ENCODE measurements at regions not wholly inside any gene's neighbourhood (a gene's known extent, or its start where the extent isn't known, plus 50 kb on each side); places are given as distances from the start of the nearest gene placed in this dataset.

- DNase-seq, result no peak
Measured at GRCh38 chr17:69900101-69900500, 174.9 kb upstream of the KCNJ16 start.

- DNase-seq, result no peak
Measured at GRCh38 chr17:69900829-69901228, 174.2 kb upstream of the KCNJ16 start.

- DNase-seq, result no peak
Measured at GRCh38 chr17:69906306-69906705, 168.7 kb upstream of the KCNJ16 start.

GRCh38 chr17:69907132-69907847 lies 167.7 kb upstream of the KCNJ16 start:
- DNase-seq, result no peak

- DNase-seq, result peak; percentile 44
Measured at GRCh38 chr17:69908626-69909368, 166.2 kb upstream of the KCNJ16 start.

GRCh38 chr17:69909389-69909788 lies 165.6 kb upstream of the KCNJ16 start:
- no peak for DNase-seq

GRCh38 chr17:69912805-69913204 lies 162.2 kb upstream of the KCNJ16 start:
- DNase-seq, result peak; percentile 13

- peak; percentile 14 for DNase-seq
Measured at GRCh38 chr17:69913216-69913615, 161.8 kb upstream of the KCNJ16 start.

GRCh38 chr17:69913616-69914015 lies 161.4 kb upstream of the KCNJ16 start:
- DNase-seq, result no peak

- DNase-seq, result no peak
Measured at GRCh38 chr17:69914520-69914919, 160.5 kb upstream of the KCNJ16 start.

GRCh38 chr17:69916761-69917160 lies 158.3 kb upstream of the KCNJ16 start:
- DNase-seq, result no peak

GRCh38 chr17:69918164-69918563 lies 156.9 kb upstream of the KCNJ16 start:
- no peak for DNase-seq

- DNase-seq, result no peak
Measured at GRCh38 chr17:69919789-69920188, 155.2 kb upstream of the KCNJ16 start.

GRCh38 chr17:69921046-69921445 lies 154.0 kb upstream of the KCNJ16 start:
- no peak for DNase-seq

- DNase-seq, result no peak
Measured at GRCh38 chr17:69928611-69929010, 146.4 kb upstream of the KCNJ16 start.

GRCh38 chr17:69936996-69937395 lies 138.0 kb upstream of the KCNJ16 start:
- no peak for DNase-seq

GRCh38 chr17:69943058-69943457 lies 132.0 kb upstream of the KCNJ16 start:
- no peak for DNase-seq

- DNase-seq, result no peak
Measured at GRCh38 chr17:69944406-69944805, 130.6 kb upstream of the KCNJ16 start.

GRCh38 chr17:69945698-69946185 lies 129.3 kb upstream of the KCNJ16 start:
- peak; percentile 81 for DNase-seq

GRCh38 chr17:69947027-69947759 lies 127.8 kb upstream of the KCNJ16 start:
- DNase-seq, result no peak

GRCh38 chr17:69948406-69948805 lies 126.6 kb upstream of the KCNJ16 start:
- no peak for DNase-seq

- no peak for DNase-seq
Measured at GRCh38 chr17:69949496-69949895, 125.5 kb upstream of the KCNJ16 start.
